T-cell (primary cell): ENCODE measurements at regions not wholly inside any gene's neighbourhood (a gene's known extent, or its start where the extent isn't known, plus 50 kb on each side); places are given as distances from the start of the nearest gene placed in this dataset.

Experiments
- ATAC-seq, 4 experiments: fragments of 200-7000 bp in 3 of 4; fragments of 150-1000 bp in 1 of 4; cut with Tn5 transposase; replicated peaks in 1 of 4; 1 replicate in 3 of 4; 2 replicates in 1 of 4; pipeline ENCODE4 v1.10.0; 2021; ENCODE audit warnings: moderate library complexity in 3 of 4, mild to moderate bottlenecking in 2 of 4, moderate number of reproducible peaks in 1 of 4
- CTCF ChIA-PET, 2 donors: fragments of 300-600 bp; sonication (Branson Sonifier 250); formaldehyde crosslinking; loops; one replicate each; lab custom pipeline; 2022; ENCODE audit warnings: antibody characterized with exemption in 2 of 2; lab: Charles Lee
- POLR2A ChIA-PET, 2 donors: fragments of 300-600 bp; sonication (Branson Sonifier 250); formaldehyde crosslinking; loops; one replicate each; lab custom pipeline; 2022; ENCODE audit warnings: antibody characterized with exemption in 2 of 2; lab: Charles Lee
- DNase-seq, 35 experiments: peaks; one replicate each; pipeline versions ENCODE4 v3.0.0 to v3.0.0-alpha.2; 2013 to 2023
- H3K27ac ChIP-seq: one replicate; pipeline ENCODE4 v1.5.1; 2013; ENCODE audit warnings: low read length
- H3K27me3 ChIP-seq, 2 experiments: replicated peaks in 1 of 2; 1 replicate in 1 of 2; 2 replicates in 1 of 2; pipeline versions ENCODE4 v1.6.1 to v1.7.0; 2013; ENCODE audit warnings: low read length in 1 of 2, mixed read lengths in 1 of 2; ENCODE audit not compliant: control insufficient read depth in 2 of 2, insufficient read depth in 2 of 2; ENCODE audit errors: extremely low read depth in 1 of 2
- H3K36me3 ChIP-seq, 2 donors: 1 replicate in 1 of 2; 2 replicates in 1 of 2; pipeline versions ENCODE4 v1.6.1 to v1.7.0; 2013; ENCODE audit warnings: low read length in 1 of 2; ENCODE audit not compliant: control insufficient read depth in 2 of 2, insufficient read depth in 1 of 2; ENCODE audit errors: extremely low read depth in 1 of 2
- H3K4me1 ChIP-seq, 2 experiments: 1 replicate in 1 of 2; 2 replicates in 1 of 2; pipeline versions ENCODE4 v1.6.1 to v1.7.0; 2013; ENCODE audit warnings: low read length in 2 of 2, mixed read lengths in 1 of 2; ENCODE audit not compliant: insufficient read depth in 2 of 2, control insufficient read depth in 1 of 2; ENCODE audit errors: extremely low read depth in 1 of 2
- H3K4me3 ChIP-seq, 2 donors: 1 replicate in 1 of 2; 2 replicates in 1 of 2; pipeline versions ENCODE4 v1.5.1 to v1.7.0; 2013; ENCODE audit warnings: mild to moderate bottlenecking in 2 of 2, low read length in 1 of 2, moderate library complexity in 1 of 2; ENCODE audit not compliant: control insufficient read depth in 1 of 2; ENCODE audit errors: extremely low read depth in 1 of 2
- H3K9me3 ChIP-seq: 2 replicates; pipeline ENCODE4 v1.7.0; 2013
- H3K27ac Mint-ChIP-seq, 2 donors: one replicate each; pipeline ENCODE4 v1.8.0; 2020 to 2021; ENCODE audit warnings: mild to moderate bottlenecking in 2 of 2, mixed read lengths in 2 of 2
- H3K27me3 Mint-ChIP-seq, 2 donors: one replicate each; pipeline ENCODE4 v1.8.0; 2021 to 2022; ENCODE audit warnings: mixed read lengths in 2 of 2
- H3K36me3 Mint-ChIP-seq: one replicate; pipeline ENCODE4 v1.8.0; 2021; ENCODE audit warnings: mixed read lengths
- H3K4me1 Mint-ChIP-seq, 3 donors: one replicate each; pipeline ENCODE4 v1.8.0; 2020 to 2022; ENCODE audit warnings: mixed read lengths in 3 of 3, mild to moderate bottlenecking in 1 of 3
- H3K4me3 Mint-ChIP-seq, 3 donors: one replicate each; pipeline ENCODE4 v1.8.0; 2020 to 2022; ENCODE audit warnings: mild to moderate bottlenecking in 3 of 3, mixed read lengths in 3 of 3, moderate library complexity in 3 of 3
- H3K9me3 Mint-ChIP-seq, 3 donors: one replicate each; pipeline ENCODE4 v1.8.0; 2020 to 2022; ENCODE audit warnings: mixed read lengths in 3 of 3
- WGBS: methylation state at CpG from one replicate; pipeline ENCODE4 v1.1.5; 2013; ENCODE audit warnings: missing lambda C conversion rate; ENCODE audit not compliant: insufficient coverage; 5-methylcytosine and 5-hydroxymethylcytosine counted together

DNA sequence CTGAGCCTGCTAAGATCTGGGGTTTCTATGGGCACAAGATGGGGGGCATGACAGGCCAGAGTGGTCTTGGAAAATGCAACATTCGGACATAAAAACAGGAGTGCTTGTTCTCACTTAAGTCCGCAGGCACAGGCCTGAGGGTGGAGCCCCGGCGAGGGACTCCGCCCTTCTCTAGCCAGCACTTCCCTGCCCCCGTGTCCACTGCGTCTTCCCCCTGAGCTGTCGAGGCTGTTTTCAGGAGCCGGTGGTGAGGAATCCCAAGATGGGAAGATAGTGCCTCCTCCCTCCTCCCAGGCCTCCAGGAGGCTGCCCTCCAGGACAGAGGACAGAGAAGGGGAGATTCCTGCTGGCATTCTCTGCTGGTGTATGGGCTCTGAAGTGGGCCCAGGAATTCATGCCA is 105.2 kb downstream of the TLR5 start:
- ChIA-PET CTCF (no interaction called here), POLR2A (no interaction called here)
- no peaks in the 10 kb centered on the region for H3K9me3 Mint-ChIP-seq
- no peak overlapping the region for H3K4me3 Mint-ChIP-seq
- H3K27ac ChIP-seq: no peak overlapping the region
- H3K4me3 ChIP-seq: no peak overlapping the region
- ATAC-seq (no peak), DNase-seq (no peak)
- peaks cover 11 to 22% of the 10 kb centered on the region in 2 donors for H3K27me3 Mint-ChIP-seq
- 92% methylated on average over 5 of the region's 9 CpGs for WGBS
- no peaks in the 10 kb centered on the region for H3K36me3 Mint-ChIP-seq
- H3K4me1 Mint-ChIP-seq: no peaks in the 10 kb centered on the region
- H3K27ac Mint-ChIP-seq: no peak overlapping the region
- H3K4me1 ChIP-seq: no peaks in the 10 kb centered on the region
- no peaks in the 10 kb centered on the region for H3K9me3 ChIP-seq
- no peaks in the 10 kb centered on the region for H3K36me3 ChIP-seq
- H3K27me3 ChIP-seq: peaks cover 0 to 35% of the 10 kb centered on the region in 2 experiments

DNA sequence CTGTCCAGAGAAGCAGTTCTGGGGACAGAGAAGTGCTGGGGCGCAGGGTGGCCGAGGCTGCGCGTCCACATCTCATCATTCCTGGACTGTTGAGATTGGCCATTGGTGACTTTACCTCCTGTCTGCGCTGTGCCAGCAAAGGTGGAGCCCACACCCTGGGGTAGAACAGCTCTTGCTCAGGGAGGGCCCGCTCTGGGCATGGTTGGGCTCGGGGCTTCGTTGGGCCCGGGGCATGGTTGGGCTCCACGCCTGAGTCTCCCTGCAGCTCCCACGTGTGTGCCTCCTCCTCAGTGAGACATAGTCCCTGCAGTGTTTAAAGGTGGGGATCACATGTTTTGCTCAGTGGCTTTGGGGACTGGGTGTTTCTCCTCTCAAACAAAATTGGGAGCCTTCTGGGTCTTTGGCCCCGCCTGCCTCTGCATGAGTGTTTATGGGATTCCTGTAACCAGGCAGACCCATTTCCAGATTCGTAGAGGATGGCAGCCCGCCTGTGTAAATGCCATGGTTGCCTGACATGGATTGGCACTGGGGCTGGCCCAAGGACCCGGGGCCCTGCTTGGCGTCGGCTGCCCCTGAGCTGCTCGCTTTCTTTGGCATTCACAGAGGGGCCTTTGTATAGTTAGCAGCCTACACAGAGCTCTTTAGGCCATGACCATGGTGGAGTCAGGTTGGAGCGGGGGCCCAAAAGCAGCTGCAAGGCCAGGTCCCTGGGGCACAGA is 104.6 kb downstream of the TLR5 start:
- ChIA-PET POLR2A (no interaction called here), CTCF (no interaction called here)
- no peaks in the 10 kb centered on the region for H3K9me3 Mint-ChIP-seq
- no peaks in the 10 kb centered on the region for H3K9me3 ChIP-seq
- no peak for DNase-seq
- H3K36me3 ChIP-seq: no peaks in the 10 kb centered on the region
- WGBS: 85% methylated on average over 17 of the region's 19 CpGs
- H3K4me1 Mint-ChIP-seq: no peaks in the 10 kb centered on the region
- H3K27ac Mint-ChIP-seq: no peak overlapping the region
- ATAC-seq: no peak
- H3K27ac ChIP-seq: no peak overlapping the region
- H3K4me1 ChIP-seq: no peaks in the 10 kb centered on the region
- no peak overlapping the region for H3K4me3 Mint-ChIP-seq
- H3K36me3 Mint-ChIP-seq: no peaks in the 10 kb centered on the region
- H3K27me3 ChIP-seq: peaks cover 0 to 35% of the 10 kb centered on the region in 2 experiments
- H3K4me3 ChIP-seq: no peak overlapping the region
- peaks cover 11 to 22% of the 10 kb centered on the region in 2 donors for H3K27me3 Mint-ChIP-seq

DNA sequence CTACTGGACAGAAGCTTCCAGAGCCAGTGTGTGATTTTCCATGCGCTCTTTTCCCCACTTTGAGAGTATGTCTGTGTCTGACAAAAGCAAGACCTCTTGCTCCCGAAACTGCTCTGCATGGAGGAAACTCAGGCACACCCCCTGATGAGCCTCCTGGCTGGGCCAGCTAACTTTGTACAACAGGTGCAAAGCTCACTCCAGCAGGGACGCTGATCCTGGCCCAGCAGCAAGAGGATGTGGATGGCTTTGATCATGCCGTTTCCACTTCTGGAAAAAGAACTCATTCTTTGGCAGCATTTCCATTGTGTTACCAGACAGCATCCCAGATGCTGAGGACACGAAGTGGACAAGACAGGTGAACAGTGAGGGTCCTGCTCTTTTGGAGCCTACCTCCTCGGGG is 103.1 kb downstream of the TLR5 start:
- H3K36me3 Mint-ChIP-seq: no peaks in the 10 kb centered on the region
- H3K9me3 Mint-ChIP-seq: no peaks in the 10 kb centered on the region
- no peak overlapping the region for H3K27ac Mint-ChIP-seq
- Histone ChIP-seq H3K27me3 (peaks cover 0 to 35% of the 10 kb centered on the region in 2 experiments), H3K27ac (no peak overlapping the region), H3K4me1 (no peaks in the 10 kb centered on the region), H3K36me3 (no peaks in the 10 kb centered on the region), H3K4me3 (no peak overlapping the region), H3K9me3 (no peaks in the 10 kb centered on the region)
- H3K4me3 Mint-ChIP-seq: no peak overlapping the region
- WGBS: 75% methylated on average over 4 of the region's 6 CpGs
- peaks cover 11 to 22% of the 10 kb centered on the region in 2 donors for H3K27me3 Mint-ChIP-seq
- ATAC-seq (no peak), DNase-seq (no peak)
- CTCF ChIA-PET: no interaction called here
- no peaks in the 10 kb centered on the region for H3K4me1 Mint-ChIP-seq
- POLR2A ChIA-PET: no interaction called here

DNA sequence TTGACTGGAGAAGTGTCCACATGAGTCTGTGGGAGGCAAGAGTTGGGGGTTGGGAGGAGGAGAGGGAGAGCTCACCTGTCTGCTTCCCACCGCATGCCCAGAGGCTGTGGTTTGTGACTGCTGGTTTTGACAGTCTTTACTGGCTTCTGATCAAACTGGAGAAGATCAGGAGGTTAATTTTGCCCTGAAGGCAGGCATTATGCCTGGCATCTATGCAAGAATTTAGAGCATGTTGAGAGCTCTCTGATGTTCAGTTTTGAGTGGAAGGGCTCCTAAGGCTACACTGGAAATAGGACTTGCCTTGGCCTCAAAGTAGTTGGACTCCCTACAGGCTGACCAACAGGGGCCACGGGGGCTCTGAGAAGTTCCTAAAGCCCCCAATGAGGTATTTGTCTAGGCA is 101.6 kb downstream of the TLR5 start:
- 40% methylated on average over 2 of the region's 2 CpGs for WGBS
- peaks cover 0 to 35% of the 10 kb centered on the region in 2 experiments for H3K27me3 ChIP-seq
- H3K9me3 Mint-ChIP-seq: peaks cover 3% of the 10 kb centered on the region in 3 donors
- no peaks in the 10 kb centered on the region for H3K4me1 Mint-ChIP-seq
- no peaks in the 10 kb centered on the region for H3K36me3 ChIP-seq
- H3K36me3 Mint-ChIP-seq: no peaks in the 10 kb centered on the region
- H3K9me3 ChIP-seq: no peaks in the 10 kb centered on the region
- peaks cover 11 to 22% of the 10 kb centered on the region in 2 donors for H3K27me3 Mint-ChIP-seq
- no peak for DNase-seq
- H3K27ac Mint-ChIP-seq: no peak overlapping the region
- ChIA-PET POLR2A (no interaction called here), CTCF (interaction anchor here in 1 of 2 donors (0.7 kb wide), 1 partner anchor 1704 kb away, joined by 10 read pairs; no protein-coding TSS in a partner anchor)
- no peak overlapping the region for H3K27ac ChIP-seq
- H3K4me3 Mint-ChIP-seq: no peak overlapping the region
- H3K4me3 ChIP-seq: no peak overlapping the region
- no peak for ATAC-seq
- H3K4me1 ChIP-seq: no peaks in the 10 kb centered on the region

DNA sequence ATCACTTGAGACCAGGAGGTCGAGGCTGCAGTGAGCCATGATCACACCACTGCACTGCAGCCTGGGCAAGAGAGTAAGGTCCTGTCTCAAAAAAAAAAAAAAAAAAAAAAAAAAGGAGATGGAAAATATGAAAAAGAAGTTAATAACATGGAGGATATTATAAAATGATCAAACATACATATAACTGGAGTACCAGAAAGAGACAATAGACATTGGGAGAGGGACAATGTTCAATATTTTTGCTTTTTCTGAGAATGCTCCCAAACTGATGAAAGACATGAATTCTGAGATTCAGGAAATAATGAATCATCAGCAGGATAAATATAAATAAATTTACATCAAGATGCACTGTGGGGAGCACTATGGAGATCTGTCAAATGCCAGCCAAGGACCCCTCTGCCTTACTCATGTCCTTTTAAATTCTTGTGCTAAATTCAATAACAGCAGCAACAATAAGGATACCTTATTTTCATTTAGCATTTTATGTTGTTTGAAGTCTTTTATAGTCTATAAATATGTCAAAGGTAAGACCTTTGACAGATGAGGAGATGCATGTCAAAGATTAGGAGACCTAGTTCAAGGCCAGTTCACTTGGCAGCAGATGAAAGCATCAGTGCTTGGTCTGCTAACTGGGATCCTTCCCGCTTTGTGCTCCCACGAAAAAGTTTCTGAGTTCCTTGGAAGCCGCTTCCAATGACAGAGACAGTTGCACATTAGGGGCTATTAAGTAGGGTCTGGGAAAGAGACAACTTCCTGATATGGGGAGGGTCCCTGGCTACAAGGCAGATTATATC is 97.7 kb downstream of the TLR5 start:
- H3K4me3 Mint-ChIP-seq: no peak overlapping the region
- peaks cover 0 to 19% of the 10 kb centered on the region in 2 experiments for H3K27me3 ChIP-seq
- ATAC-seq (no peak), DNase-seq (no peak)
- CTCF ChIA-PET: no interaction called here
- no peak overlapping the region for H3K4me3 ChIP-seq
- H3K36me3 Mint-ChIP-seq: no peaks in the 10 kb centered on the region
- H3K4me1 ChIP-seq: no peaks in the 10 kb centered on the region
- peaks cover under 1 to 16% of the 10 kb centered on the region in 2 donors for H3K27me3 Mint-ChIP-seq
- H3K27ac ChIP-seq: no peak overlapping the region
- H3K36me3 ChIP-seq: no peaks in the 10 kb centered on the region
- POLR2A ChIA-PET: no interaction called here
- H3K27ac Mint-ChIP-seq: no peak overlapping the region
- no peaks in the 10 kb centered on the region for H3K4me1 Mint-ChIP-seq
- H3K9me3 Mint-ChIP-seq: peaks cover 5 to 7% (median 7%) of the 10 kb centered on the region in 3 donors
- no peaks in the 10 kb centered on the region for H3K9me3 ChIP-seq
- WGBS: 81% methylated on average over 2 of the region's 4 CpGs

DNA sequence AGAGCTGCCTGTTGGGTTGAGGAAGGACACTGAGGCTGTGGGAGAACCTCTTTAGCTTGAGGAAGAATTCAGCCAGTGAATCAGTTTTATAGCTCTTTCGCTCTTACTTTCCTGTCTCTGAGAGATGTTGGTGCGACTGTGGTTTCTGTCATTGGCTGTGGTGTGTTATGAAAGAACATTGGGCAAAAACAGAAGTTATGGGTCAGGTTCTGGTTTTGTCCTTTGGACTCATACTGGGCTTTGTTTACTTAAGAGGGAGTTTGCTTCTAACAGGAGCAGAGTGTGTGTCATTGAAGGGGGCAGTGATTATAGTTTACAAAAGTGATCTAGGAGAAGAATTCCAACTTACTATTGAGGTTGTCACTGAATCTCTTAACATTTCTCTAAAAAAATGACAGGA is 97.0 kb downstream of the TLR5 start:
- ChIA-PET CTCF (no interaction called here), POLR2A (no interaction called here)
- Mint-ChIP-seq H3K36me3 (no peaks in the 10 kb centered on the region), H3K27ac (no peak overlapping the region), H3K4me1 (no peaks in the 10 kb centered on the region), H3K9me3 (peaks cover 5 to 7% (median 7%) of the 10 kb centered on the region in 3 donors), H3K4me3 (no peak overlapping the region), H3K27me3 (peaks cover 0 to 12% of the 10 kb centered on the region in 2 donors)
- H3K27me3 ChIP-seq: peaks cover 0 to 17% of the 10 kb centered on the region in 2 experiments
- H3K4me3 ChIP-seq: no peak overlapping the region
- no peak for ATAC-seq
- H3K36me3 ChIP-seq: no peaks in the 10 kb centered on the region
- no peak overlapping the region for H3K27ac ChIP-seq
- H3K4me1 ChIP-seq: no peaks in the 10 kb centered on the region
- 91% methylated on average over 2 of the region's 2 CpGs for WGBS
- no peaks in the 10 kb centered on the region for H3K9me3 ChIP-seq
- no peak for DNase-seq
